ENCODE measurements at regions not wholly inside any gene's neighbourhood (a gene's known extent, or its start where the extent isn't known, plus 50 kb on each side); places are given as distances from the start of the nearest gene placed in this dataset.

GRCh38 chr9:79395228-79395627, 176.5 kb upstream of the TLE4 start:
- Histone ChIP-seq H3K36me3 (no peaks in the 10 kb centered on the region), H3K9me3 (no peaks in the 10 kb centered on the region), H3K27ac (no peak overlapping the region), H3K4me1 (no peaks in the 10 kb centered on the region), H3K27me3 (no peaks in the 10 kb centered on the region), H3K4me3 (no peak overlapping the region)
- no peak for TF ChIP-seq EP300 (IDR thresholded peaks at IDR 0.05)
- no peak for TF ChIP-seq POLR2A (IDR thresholded peaks at IDR 0.05)
- TF ChIP-seq CTCF (IDR thresholded peaks at IDR 0.05), result no peak
- DNase-seq (ENCODE audit: low spot score in 2 of 2), result no peak
- 70 to 75% methylated on average over 4 of the region's 4 CpGs for WGBS, 2 donors

GRCh38 chr9:79395755-79396154, 176.0 kb upstream of the TLE4 start:
- TF ChIP-seq CTCF (IDR thresholded peaks at IDR 0.05) (no peak), POLR2A (IDR thresholded peaks at IDR 0.05) (no peak), EP300 (IDR thresholded peaks at IDR 0.05) (no peak)
- WGBS, 2 donors, result 46 to 53% methylated on average over 7 of the region's 7 CpGs

GRCh38 chr9:79396168-79396567, 175.6 kb upstream of the TLE4 start:
- Histone ChIP-seq H3K27me3 (no peaks in the 10 kb centered on the region), H3K36me3 (no peaks in the 10 kb centered on the region), H3K27ac (no peak overlapping the region), H3K4me1 (no peaks in the 10 kb centered on the region), H3K4me3 (no peak overlapping the region), H3K9me3 (no peaks in the 10 kb centered on the region)
- TF ChIP-seq POLR2A (IDR thresholded peaks at IDR 0.05) (no peak), EP300 (IDR thresholded peaks at IDR 0.05) (no peak), CTCF (IDR thresholded peaks at IDR 0.05) (no peak)
- no peak for DNase-seq (ENCODE audit: low spot score in 2 of 2)
- WGBS, 2 donors, result 27 to 42% methylated on average over 4 of the region's 4 CpGs

More at GRCh38 chr9:79395755-79396154, 176.0 kb upstream of the TLE4 start:
- no peak for DNase-seq (ENCODE audit: low spot score in 2 of 2)
- H3K4me1 ChIP-seq, result no peaks in the 10 kb centered on the region
- H3K4me3 ChIP-seq, result no peak overlapping the region
- no peaks in the 10 kb centered on the region for H3K9me3 ChIP-seq
- no peaks in the 10 kb centered on the region for H3K27me3 ChIP-seq
- H3K27ac ChIP-seq, result no peak overlapping the region
- H3K36me3 ChIP-seq, result no peaks in the 10 kb centered on the region

GRCh38 chr9:79403495-79403894, 168.3 kb upstream of the TLE4 start:
- Histone ChIP-seq H3K4me3 (no peak overlapping the region), H3K27ac (no peak overlapping the region), H3K36me3 (no peaks in the 10 kb centered on the region), H3K9me3 (no peaks in the 10 kb centered on the region), H3K27me3 (no peaks in the 10 kb centered on the region), H3K4me1 (no peaks in the 10 kb centered on the region)
- WGBS, 2 donors, result 89 to 99% methylated on average over 2 of the region's 2 CpGs
- DNase-seq (ENCODE audit: low spot score in 2 of 2), result no peak
- TF ChIP-seq CTCF (IDR thresholded peaks at IDR 0.05) (no peak), EP300 (IDR thresholded peaks at IDR 0.05) (no peak), POLR2A (IDR thresholded peaks at IDR 0.05) (no peak)

DNA sequence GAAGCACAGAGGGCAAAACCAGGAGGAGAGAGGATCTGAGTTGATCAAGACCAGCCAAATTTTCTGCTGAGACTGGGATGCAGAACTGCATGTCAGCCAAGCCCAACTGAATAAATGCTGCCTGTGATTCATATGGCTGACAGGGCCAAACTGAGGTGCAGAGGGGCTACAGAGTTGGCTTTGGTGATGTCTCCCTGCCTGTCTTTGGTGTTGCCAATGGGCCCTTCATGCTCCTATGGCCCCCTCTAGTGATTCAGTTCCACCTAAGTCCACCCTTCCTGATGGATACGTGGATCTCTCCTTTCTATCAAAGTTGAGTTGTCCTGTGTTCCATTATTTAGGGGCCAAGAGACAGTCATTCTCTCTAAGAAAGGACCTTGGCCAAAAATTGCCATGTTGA, 163.6 kb upstream of the TLE4 start:
- no peak overlapping the region for H3K4me3 ChIP-seq
- 83 to 100% methylated on average over 1 of the region's 1 CpG for WGBS, 2 donors
- no peaks in the 10 kb centered on the region for H3K27me3 ChIP-seq
- H3K27ac ChIP-seq, result no peak overlapping the region
- DNase-seq (ENCODE audit: low spot score in 2 of 2), result no peak
- TF ChIP-seq POLR2A (IDR thresholded peaks at IDR 0.05) (no peak), EP300 (IDR thresholded peaks at IDR 0.05) (no peak), CTCF (IDR thresholded peaks at IDR 0.05) (no peak)
- H3K4me1 ChIP-seq, result no peaks in the 10 kb centered on the region
- H3K9me3 ChIP-seq, result no peaks in the 10 kb centered on the region
- no peaks in the 10 kb centered on the region for H3K36me3 ChIP-seq
